Mesenteric fat pad (tissue), 1 donor: ENCODE measurements at regions not wholly inside any gene's neighbourhood (a gene's known extent, or its start where the extent isn't known, plus 50 kb on each side); places are given as distances from the start of the nearest gene placed in this dataset.

Experiments used
- DNase-seq: peaks from one replicate; pipeline ENCODE4 v3.0.0-alpha.2; 2020; ENCODE audit warnings: low spot score
- donor health status: DM: yes; HTN: yes; CAD: no.

GRCh38 chr4:95985791-95986550 lies 146.1 kb downstream of the PDHA2 start:
- no peak for DNase-seq

DNA sequence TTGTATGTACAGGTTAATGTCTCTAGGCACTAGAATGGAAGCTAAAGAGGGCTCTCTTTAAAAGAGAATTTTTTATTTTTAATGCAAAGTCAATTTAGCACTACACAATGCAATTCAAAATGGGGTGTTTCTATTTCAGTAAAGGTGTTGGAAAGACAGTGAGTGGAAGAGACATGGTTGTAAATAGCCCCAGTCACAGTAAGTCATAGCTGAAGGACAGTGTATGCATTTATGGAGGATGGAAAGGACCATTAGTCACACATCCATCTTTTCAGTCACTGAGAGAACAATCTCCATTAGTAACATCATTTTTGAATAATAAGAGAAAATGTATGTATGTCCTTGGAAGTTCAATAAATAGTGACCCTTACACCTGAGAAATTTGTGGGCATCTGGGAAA lies 148.0 kb downstream of the PDHA2 start:
- no peak for DNase-seq

DNA sequence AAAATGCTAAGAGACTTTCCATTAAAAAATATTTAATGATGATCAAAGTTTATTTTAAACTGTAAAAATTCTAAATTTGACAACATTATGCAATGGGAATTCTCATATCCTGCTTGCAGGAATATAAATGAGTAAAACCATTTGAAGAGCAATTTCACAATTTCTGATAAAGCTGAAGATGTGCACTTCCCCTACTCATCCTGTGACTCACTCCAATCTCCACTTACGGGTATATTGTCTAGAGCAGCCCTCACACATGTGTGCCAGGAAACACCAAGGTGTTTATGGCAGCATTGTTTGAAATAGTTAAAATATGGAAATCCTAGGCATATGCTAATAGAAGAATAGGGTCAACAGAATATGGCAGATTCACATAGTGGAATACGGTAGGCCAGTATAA lies 158.4 kb downstream of the PDHA2 start:
- DNase-seq, result no peak

- DNase-seq, result no peak
These were observed 164.3 kb downstream of the PDHA2 start for GRCh38 chr4:96003951-96004740.

DNA sequence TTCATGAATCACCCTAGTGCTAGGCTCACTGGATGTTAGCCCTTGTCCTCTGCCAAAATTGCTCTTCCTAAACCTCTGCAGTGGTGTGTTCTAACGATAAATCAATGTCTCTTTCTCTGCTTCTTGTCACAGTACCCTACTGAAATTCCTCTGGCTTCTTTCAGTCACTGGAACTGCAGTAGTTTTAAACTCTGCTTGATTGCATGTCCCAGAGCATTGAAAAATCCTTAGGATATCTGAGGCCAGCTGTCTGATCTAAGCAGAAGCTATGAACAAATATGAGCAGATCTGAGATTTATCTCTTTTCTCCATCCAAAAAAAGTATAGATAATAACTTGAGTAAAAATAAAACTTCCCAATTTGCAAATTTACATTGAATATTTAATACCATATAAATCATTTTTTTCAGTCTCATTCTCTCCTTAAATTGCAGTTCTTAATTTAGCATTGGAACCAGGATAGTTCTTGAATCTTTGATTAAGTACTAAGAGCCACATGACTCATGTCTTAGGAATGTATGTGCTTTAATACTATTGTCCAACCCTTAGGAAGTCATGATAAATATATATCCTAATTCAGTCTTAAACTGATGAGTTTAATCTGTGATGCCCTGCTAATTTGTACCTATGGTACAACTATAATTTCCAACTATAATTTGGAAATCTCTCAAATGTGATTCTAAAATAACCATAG lies 169.7 kb downstream of the PDHA2 start:
- DNase-seq, result no peak

- no peak for DNase-seq
These were observed 172.8 kb downstream of the PDHA2 start for GRCh38 chr4:96012687-96013086.

GRCh38 chr4:96016634-96017299 lies 176.9 kb downstream of the PDHA2 start:
- no peak for DNase-seq

GRCh38 chr4:96025011-96025410 lies 185.1 kb downstream of the PDHA2 start:
- no peak for DNase-seq

DNA sequence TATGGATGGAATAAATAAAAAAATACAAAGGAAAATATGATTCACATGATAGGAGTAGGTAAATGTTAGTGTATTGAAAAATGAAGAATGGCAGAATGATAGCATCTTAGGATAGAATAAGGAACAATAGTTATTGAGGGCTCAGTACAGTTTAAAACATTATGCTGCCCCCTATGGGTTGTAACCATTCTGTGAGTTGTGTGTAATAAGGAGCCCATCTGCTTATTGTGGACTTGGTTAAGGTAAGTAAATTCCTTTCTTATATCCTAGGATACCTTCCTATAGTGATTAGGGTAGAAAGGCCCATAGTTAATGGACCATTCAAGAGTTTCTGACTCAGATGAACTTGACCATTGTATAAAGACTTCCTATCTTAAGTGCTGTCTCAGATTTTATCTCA lies 195.8 kb downstream of the PDHA2 start:
- DNase-seq, result no peak

DNA sequence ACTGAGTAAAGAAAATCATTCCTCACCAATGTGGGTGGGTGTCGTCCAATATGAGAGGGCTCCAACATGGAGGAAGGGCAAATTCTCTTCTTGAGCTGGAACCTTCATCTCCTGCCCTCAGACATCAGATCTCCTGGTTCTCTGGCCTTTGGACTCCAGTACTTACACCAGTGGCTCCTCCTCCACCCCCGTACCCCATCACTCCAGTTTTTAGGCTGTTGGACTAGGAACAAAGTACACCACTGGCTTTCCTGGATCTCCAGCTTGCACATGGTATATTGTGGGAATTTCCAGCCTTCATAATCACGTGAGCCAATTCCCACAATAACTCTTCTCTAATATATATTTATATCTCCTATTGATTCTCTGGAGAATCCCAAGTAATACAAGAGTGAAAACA lies 196.9 kb downstream of the PDHA2 start:
- DNase-seq, result no peak

- DNase-seq, result no peak
These were observed 197.8 kb downstream of the PDHA2 start for GRCh38 chr4:96037705-96038104.

DNA sequence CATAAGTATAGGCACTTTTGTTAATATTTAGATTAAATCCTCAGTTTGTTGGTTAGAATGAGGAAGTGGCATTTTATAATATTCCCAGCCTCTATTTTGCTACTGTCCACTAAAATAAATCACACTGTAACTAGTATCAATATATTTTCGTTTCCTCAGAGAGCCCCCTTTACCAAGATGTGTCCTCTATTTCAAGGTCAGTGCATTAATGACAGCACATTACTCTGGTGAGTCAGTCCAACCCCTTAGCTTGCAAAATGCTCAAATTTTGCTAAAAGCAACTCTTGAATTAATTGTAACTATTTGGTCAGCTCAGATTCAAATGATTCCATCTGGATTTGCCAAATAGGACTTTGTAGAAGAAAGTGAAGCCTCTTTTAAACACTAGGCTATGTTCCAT lies 199.3 kb downstream of the PDHA2 start:
- DNase-seq, result no peak

DNA sequence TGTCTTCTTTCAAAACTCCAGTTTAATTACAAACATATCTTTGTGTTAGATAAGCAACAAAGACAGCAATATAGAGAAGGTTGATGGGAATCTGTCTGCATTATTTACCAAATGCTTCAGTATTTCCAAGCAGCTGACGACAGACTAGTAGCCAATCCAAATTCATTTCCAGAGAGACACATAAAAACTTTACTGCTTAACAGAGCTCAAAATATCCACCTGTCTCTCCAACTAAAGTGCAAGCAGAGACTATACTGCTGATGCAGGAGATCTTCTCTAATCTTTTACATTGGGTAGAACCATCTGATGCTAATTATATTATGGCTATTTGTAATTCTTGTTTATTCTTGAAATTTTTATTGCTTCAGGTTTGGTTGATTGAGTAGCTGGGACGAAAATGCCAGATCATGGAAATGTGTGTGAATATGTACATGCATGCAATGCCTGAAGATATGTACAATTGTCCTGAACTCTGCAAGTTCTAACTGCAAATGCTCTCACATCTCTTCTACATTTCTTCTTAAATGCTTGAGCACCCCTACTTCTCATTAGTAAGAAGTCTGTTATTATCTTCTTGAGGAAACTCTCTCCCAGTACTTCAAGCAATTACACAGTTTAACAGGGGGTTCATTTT lies 200.0 kb downstream of the PDHA2 start:
- DNase-seq, result no peak

DNA sequence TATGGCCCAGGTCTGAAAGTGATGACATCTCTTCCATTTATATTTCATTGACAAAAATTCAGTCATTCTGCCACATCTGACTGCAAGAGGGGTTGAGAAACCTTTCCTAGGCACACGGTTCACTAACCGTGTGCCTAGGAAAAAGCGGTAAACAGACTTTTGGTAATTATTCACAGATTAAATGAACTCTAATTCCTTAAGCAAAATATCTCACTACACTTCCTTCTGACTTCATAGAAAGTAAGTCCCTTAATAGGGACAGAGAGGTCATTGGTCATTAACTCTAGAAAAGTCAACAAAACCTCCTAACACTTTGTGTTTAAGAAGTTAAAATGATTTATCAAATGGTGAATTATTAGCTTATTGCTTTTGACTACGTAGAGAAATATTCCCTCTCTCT lies 205.1 kb downstream of the PDHA2 start:
- DNase-seq, result no peak

- DNase-seq, result no peak
These were observed 212.9 kb downstream of the PDHA2 start for GRCh38 chr4:96052827-96053226.

DNA sequence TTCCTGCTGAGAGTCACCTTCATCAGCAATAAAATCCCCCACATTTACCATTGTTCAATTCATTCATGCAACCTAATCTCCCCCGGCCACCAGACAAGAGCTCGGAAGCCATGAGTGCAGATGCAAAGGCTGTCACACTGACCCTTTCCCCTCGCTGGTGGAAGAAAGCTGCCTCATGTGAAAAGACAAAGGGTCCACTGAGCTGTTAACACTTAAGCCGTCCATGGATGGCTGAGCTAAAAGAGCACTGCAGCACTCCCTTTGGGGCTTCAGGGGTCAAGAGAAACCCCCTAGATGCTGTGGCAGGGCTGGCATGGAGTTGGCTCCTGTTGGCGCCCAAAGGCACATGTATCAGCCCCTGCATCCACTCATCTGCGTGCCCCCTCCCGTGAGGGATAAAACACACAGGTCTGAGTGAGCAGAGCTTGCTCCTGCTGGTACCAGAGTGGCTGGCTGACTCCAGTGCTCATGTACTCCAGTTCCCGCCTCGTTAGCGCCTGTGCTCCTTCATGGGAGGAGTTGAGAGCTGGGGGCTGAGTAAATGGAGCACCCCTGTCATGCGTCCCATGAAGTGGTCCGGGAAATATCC lies 216.5 kb downstream of the PDHA2 start:
- DNase-seq, result no peak

DNA sequence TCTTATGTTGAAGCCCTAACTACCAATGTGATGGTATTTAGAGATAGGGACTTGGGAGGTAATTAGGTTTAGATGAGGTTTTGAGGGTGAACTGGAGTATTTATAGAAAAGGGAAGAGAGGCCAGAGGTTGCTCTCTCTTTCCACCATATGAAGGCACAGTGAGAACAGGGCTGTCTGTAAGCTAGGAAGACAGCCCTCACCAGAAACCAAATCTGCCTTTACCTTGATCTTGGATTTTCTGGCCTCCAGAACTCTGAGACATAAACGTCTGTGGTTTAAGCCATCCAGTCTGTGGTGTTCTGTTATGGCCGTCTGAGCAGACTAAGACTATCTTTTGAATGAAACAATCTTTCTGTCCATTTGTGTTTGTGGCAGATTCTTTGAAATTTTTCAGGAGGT lies 223.7 kb downstream of the PDHA2 start:
- no peak for DNase-seq

- no peak for DNase-seq
These were observed 233.6 kb downstream of the PDHA2 start for GRCh38 chr4:96073461-96073860.

GRCh38 chr4:96092151-96092705 lies 252.3 kb downstream of the PDHA2 start:
- DNase-seq, result no peak

- DNase-seq, result no peak
These were observed 253.2 kb downstream of the PDHA2 start for GRCh38 chr4:96093057-96093456.
